PC-9 (cell line): ENCODE measurements at regions not wholly inside any gene's neighbourhood (a gene's known extent, or its start where the extent isn't known, plus 50 kb on each side); places are given as distances from the start of the nearest gene placed in this dataset.

Experiments used
- CTCF ChIP-seq: fragments of 200-600 bp; sonication (generic); conservative IDR thresholded peaks from 2 replicates; pipeline ENCODE4 v1.6.1; 2017; ENCODE audit warnings: mixed run types, antibody characterized with exemption, mild to moderate bottlenecking, moderate library complexity
- EZH2 ChIP-seq: fragments of 200-600 bp; sonication (generic); IDR thresholded peaks from 2 replicates; pipeline ENCODE4 v1.8.0; 2017; ENCODE audit warnings: antibody characterized with exemption, low read depth

GRCh38 chr3:147218965-147219364 lies 187.4 kb downstream of the ZIC4 start:
- TF ChIP-seq CTCF = no peak
- TF ChIP-seq EZH2 = no peak
